ENCODE measurements at regions not wholly inside any gene's neighbourhood (a gene's known extent, or its start where the extent isn't known, plus 50 kb on each side); places are given as distances from the start of the nearest gene placed in this dataset.

GRCh38 chr12:90048918-90049317 is 340.3 kb upstream of the ATP2B1 start:
- no peak overlapping the region for H3K27ac ChIP-seq (ENCODE audit: insufficient read depth, low read length)
- no peak overlapping the region for H3K9ac ChIP-seq (ENCODE audit: insufficient read depth, low read length)
- TF ChIP-seq CTCF (conservative IDR thresholded peaks at IDR 0.05 in 1 of 2, IDR thresholded peaks at IDR 0.05 in 1 of 2; ENCODE audit: low read depth in 1 of 2, low read length in 2 of 2) (no peak), EZH2 (IDR thresholded peaks at IDR 0.05; ENCODE audit: low read length, missing control alignments) (no peak)
- H3K4me3 ChIP-seq (replicated peaks in 1 of 4; ENCODE audit: control extremely low read depth in 1 of 4, insufficient read depth in 1 of 4, low read depth in 3 of 4, low read length in 4 of 4) = no peak overlapping the region
- no peaks in the 10 kb centered on the region for H3K79me2 ChIP-seq (ENCODE audit: control insufficient read depth, insufficient read depth, low read length)
- no peak overlapping the region for H3K4me2 ChIP-seq (ENCODE audit: extremely low read depth, insufficient read depth, low read length)
- no peaks in the 10 kb centered on the region for H3K4me1 ChIP-seq (ENCODE audit: control insufficient read depth, extremely low read depth, insufficient read depth, low read length)
- H3K27me3 ChIP-seq (ENCODE audit: control insufficient read depth, insufficient read depth, low read length) = no peaks in the 10 kb centered on the region
- no peaks in the 10 kb centered on the region for H3K9me3 ChIP-seq (ENCODE audit: control insufficient read depth, insufficient read depth, low read depth, low read length)
- no peaks in the 10 kb centered on the region for H3K36me3 ChIP-seq (ENCODE audit: control insufficient read depth, insufficient read depth, low read length)
- no peak overlapping the region for H2AFZ ChIP-seq (ENCODE audit: low read length)
- H4K20me1 ChIP-seq (ENCODE audit: control insufficient read depth, extremely low read depth, insufficient read depth, low read length) = no peaks in the 10 kb centered on the region
- no peak for DNase-seq (ENCODE audit: low read depth in 2 of 2)

- Histone ChIP-seq H4K20me1 (ENCODE audit: control insufficient read depth, extremely low read depth, insufficient read depth, low read length) (no peaks in the 10 kb centered on the region), H3K9ac (ENCODE audit: insufficient read depth, low read length) (no peak overlapping the region), H2AFZ (ENCODE audit: low read length) (no peak overlapping the region), H3K27me3 (ENCODE audit: control insufficient read depth, insufficient read depth, low read length) (no peaks in the 10 kb centered on the region), H3K4me1 (ENCODE audit: control insufficient read depth, extremely low read depth, insufficient read depth, low read length) (peaks cover 3% of the 10 kb centered on the region), H3K36me3 (ENCODE audit: control insufficient read depth, insufficient read depth, low read length) (no peaks in the 10 kb centered on the region), H3K4me2 (ENCODE audit: extremely low read depth, insufficient read depth, low read length) (no peak overlapping the region), H3K27ac (ENCODE audit: insufficient read depth, low read length) (no peak overlapping the region), H3K4me3 (replicated peaks in 1 of 4; ENCODE audit: control extremely low read depth in 1 of 4, insufficient read depth in 1 of 4, low read depth in 3 of 4, low read length in 4 of 4) (no peak overlapping the region), H3K9me3 (ENCODE audit: control insufficient read depth, insufficient read depth, low read depth, low read length) (no peaks in the 10 kb centered on the region), H3K79me2 (ENCODE audit: control insufficient read depth, insufficient read depth, low read length) (no peaks in the 10 kb centered on the region)
- no peak for DNase-seq (ENCODE audit: low read depth in 2 of 2)
- TF ChIP-seq EZH2 (IDR thresholded peaks at IDR 0.05; ENCODE audit: low read length, missing control alignments) (no peak), CTCF (conservative IDR thresholded peaks at IDR 0.05 in 1 of 2, IDR thresholded peaks at IDR 0.05 in 1 of 2; ENCODE audit: low read depth in 1 of 2, low read length in 2 of 2) (no peak)
Measured at GRCh38 chr12:90045559-90045958, 336.9 kb upstream of the ATP2B1 start.

GRCh38 chr12:90044069-90044468 is 335.4 kb upstream of the ATP2B1 start:
- no peak overlapping the region for H3K4me3 ChIP-seq (replicated peaks in 1 of 4; ENCODE audit: control extremely low read depth in 1 of 4, insufficient read depth in 1 of 4, low read depth in 3 of 4, low read length in 4 of 4)
- H3K9ac ChIP-seq (ENCODE audit: insufficient read depth, low read length) = no peak overlapping the region
- H3K27ac ChIP-seq (ENCODE audit: insufficient read depth, low read length) = no peak overlapping the region
- no peaks in the 10 kb centered on the region for H4K20me1 ChIP-seq (ENCODE audit: control insufficient read depth, extremely low read depth, insufficient read depth, low read length)
- no peaks in the 10 kb centered on the region for H3K9me3 ChIP-seq (ENCODE audit: control insufficient read depth, insufficient read depth, low read depth, low read length)
- no peak for TF ChIP-seq EZH2 (IDR thresholded peaks at IDR 0.05; ENCODE audit: low read length, missing control alignments)
- TF ChIP-seq CTCF (conservative IDR thresholded peaks at IDR 0.05 in 1 of 2, IDR thresholded peaks at IDR 0.05 in 1 of 2; ENCODE audit: low read depth in 1 of 2, low read length in 2 of 2) = no peak
- peaks cover 3% of the 10 kb centered on the region for H3K4me1 ChIP-seq (ENCODE audit: control insufficient read depth, extremely low read depth, insufficient read depth, low read length)
- no peak overlapping the region for H2AFZ ChIP-seq (ENCODE audit: low read length)
- H3K36me3 ChIP-seq (ENCODE audit: control insufficient read depth, insufficient read depth, low read length) = no peaks in the 10 kb centered on the region
- H3K27me3 ChIP-seq (ENCODE audit: control insufficient read depth, insufficient read depth, low read length) = no peaks in the 10 kb centered on the region
- no peak overlapping the region for H3K4me2 ChIP-seq (ENCODE audit: extremely low read depth, insufficient read depth, low read length)
- no peaks in the 10 kb centered on the region for H3K79me2 ChIP-seq (ENCODE audit: control insufficient read depth, insufficient read depth, low read length)
- DNase-seq (ENCODE audit: low read depth in 2 of 2) = no peak
